Common myeloid progenitor, CD34-positive (primary cell): ENCODE measurements at regions not wholly inside any gene's neighbourhood (a gene's known extent, or its start where the extent isn't known, plus 50 kb on each side); places are given as distances from the start of the nearest gene placed in this dataset.

Source experiments
- CTCF ChIA-PET: fragments of 350-600 bp; sonication (Branson Sonifier 250); formaldehyde crosslinking; loops from one replicate; lab custom pipeline; 2021; ENCODE audit warnings: antibody characterized with exemption; lab: Charles Lee
- POLR2A ChIA-PET: fragments of 350-600 bp; sonication (Branson Sonifier 250); formaldehyde crosslinking; loops from one replicate; lab custom pipeline; 2021; ENCODE audit warnings: antibody characterized with exemption; lab: Charles Lee
- DNase-seq, 3 donors: peaks; one replicate each; pipeline versions ENCODE4 v3.0.0 to v3.0.0-alpha.2; 2013
- H3K27ac ChIP-seq, 2 experiments: 1 replicate in 1 of 2; 2 replicates in 1 of 2; pipeline ENCODE4 v1.7.0; 2013; ENCODE audit warnings: inconsistent platforms in 2 of 2, low read length in 2 of 2, mild to moderate bottlenecking in 2 of 2, low read depth in 1 of 2, moderate library complexity in 1 of 2; ENCODE audit not compliant: severe bottlenecking in 2 of 2, insufficient read depth in 1 of 2, poor library complexity in 1 of 2
- H3K27me3 ChIP-seq, 5 experiments: replicated peaks in 2 of 5; 1 replicate in 3 of 5; 2 replicates in 2 of 5; pipeline versions ENCODE4 v1.6.1 to v1.7.0; 2013; ENCODE audit warnings: low read length in 4 of 5, mild to moderate bottlenecking in 2 of 5, moderate library complexity in 2 of 5, inconsistent platforms in 1 of 5; ENCODE audit not compliant: insufficient read depth in 5 of 5, control insufficient read depth in 4 of 5
- H3K36me3 ChIP-seq, 4 experiments: 1 replicate in 2 of 4; 2 replicates in 2 of 4; pipeline versions ENCODE4 v1.6.1 to v1.7.0; 2013; ENCODE audit warnings: low read length in 3 of 4, control low read depth in 1 of 4, mild to moderate bottlenecking in 1 of 4; ENCODE audit not compliant: control insufficient read depth in 4 of 4, insufficient read depth in 4 of 4
- H3K4me1 ChIP-seq, 4 experiments: 1 replicate in 3 of 4; 2 replicates in 1 of 4; pipeline versions ENCODE4 v1.6.1 to v1.7.1; 2013; ENCODE audit warnings: low read length in 3 of 4, mild to moderate bottlenecking in 3 of 4, control low read depth in 1 of 4, inconsistent platforms in 1 of 4, moderate library complexity in 1 of 4; ENCODE audit not compliant: control insufficient read depth in 4 of 4, insufficient read depth in 4 of 4; ENCODE audit errors: control extremely low read depth in 1 of 4
- H3K4me3 ChIP-seq, 7 experiments: 1 replicate in 4 of 7; 2 replicates in 3 of 7; pipeline versions ENCODE4 v1.5.1 to v1.7.0; 2013; ENCODE audit warnings: mild to moderate bottlenecking in 7 of 7, low read length in 6 of 7, moderate library complexity in 6 of 7, inconsistent platforms in 2 of 7, low read depth in 2 of 7, control low read depth in 1 of 7; ENCODE audit not compliant: insufficient read depth in 4 of 7, control insufficient read depth in 1 of 7; ENCODE audit errors: extremely low read depth in 1 of 7
- H3K9me3 ChIP-seq, 5 experiments: 1 replicate in 4 of 5; 2 replicates in 1 of 5; pipeline versions ENCODE4 v1.6.1 to v1.7.1; 2013; ENCODE audit warnings: low read length in 4 of 5, mild to moderate bottlenecking in 2 of 5, inconsistent platforms in 1 of 5, low read depth in 1 of 5, moderate library complexity in 1 of 5; ENCODE audit not compliant: control insufficient read depth in 4 of 5, insufficient read depth in 2 of 5; ENCODE audit errors: control extremely low read depth in 1 of 5
- WGBS: methylation state at CpG from one replicate; pipeline ENCODE4 v1.1.5; 2013; ENCODE audit not compliant: insufficient coverage; 5-methylcytosine and 5-hydroxymethylcytosine counted together

GRCh38 chr9:89249001-89249400, 62.0 kb upstream of the CKS2 start:
- no peak overlapping the region for H3K27ac ChIP-seq
- H3K4me1 ChIP-seq: no peaks in the 10 kb centered on the region
- H3K27me3 ChIP-seq: peaks cover 0 to 5% (median 3%) of the 10 kb centered on the region in 5 experiments
- H3K36me3 ChIP-seq: no peaks in the 10 kb centered on the region
- DNase-seq: no peak
- peaks cover 0 to 5% (median 0%) of the 10 kb centered on the region in 5 experiments for H3K9me3 ChIP-seq
- CTCF ChIA-PET: no interaction called here
- POLR2A ChIA-PET: no interaction called here
- no peak overlapping the region for H3K4me3 ChIP-seq
- 100% methylated on average over 1 of the region's 3 CpGs for WGBS

- CTCF ChIA-PET: interaction anchor here (0.6 kb wide), 1 partner anchor 22 kb away, joined by 3 read pairs; no protein-coding TSS in a partner anchor
- Histone ChIP-seq H3K36me3 (no peaks in the 10 kb centered on the region), H3K27ac (no peak overlapping the region), H3K9me3 (peaks cover 0 to 6% (median 0%) of the 10 kb centered on the region in 5 experiments), H3K4me3 (no peak overlapping the region), H3K27me3 (peaks cover 0 to 4% (median 1%) of the 10 kb centered on the region in 5 experiments), H3K4me1 (no peaks in the 10 kb centered on the region)
- no peak for DNase-seq
- WGBS: 95% methylated on average over 3 of the region's 8 CpGs
- POLR2A ChIA-PET: no interaction called here
Measured at GRCh38 chr9:89252651-89253267, 58.2 kb upstream of the CKS2 start.

GRCh38 chr9:89254058-89254772, 56.8 kb upstream of the CKS2 start:
- POLR2A ChIA-PET: no interaction called here
- H3K36me3 ChIP-seq: no peaks in the 10 kb centered on the region
- H3K27me3 ChIP-seq: peaks cover 0 to 4% (median 1%) of the 10 kb centered on the region in 5 experiments
- DNase-seq: no peak
- H3K4me3 ChIP-seq: no peak overlapping the region
- no peaks in the 10 kb centered on the region for H3K4me1 ChIP-seq
- H3K9me3 ChIP-seq: peaks cover 0 to 7% (median 0%) of the 10 kb centered on the region in 5 experiments
- H3K27ac ChIP-seq: no peak overlapping the region
- CTCF ChIA-PET: no interaction called here
- WGBS: 80% methylated on average over 5 of the region's 14 CpGs

GRCh38 chr9:89254773-89255125, 56.2 kb upstream of the CKS2 start:
- CTCF ChIA-PET: no interaction called here
- POLR2A ChIA-PET: no interaction called here

GRCh38 chr9:89256225-89256624, 54.8 kb upstream of the CKS2 start:
- ChIA-PET POLR2A (no interaction called here), CTCF (no interaction called here)
- Histone ChIP-seq H3K27me3 (peaks cover 0 to 3% (median 0%) of the 10 kb centered on the region in 5 experiments), H3K9me3 (peaks cover 0 to 7% (median 0%) of the 10 kb centered on the region in 5 experiments), H3K4me1 (no peaks in the 10 kb centered on the region), H3K4me3 (no peak overlapping the region), H3K36me3 (no peaks in the 10 kb centered on the region), H3K27ac (no peak overlapping the region)
- no peak for DNase-seq
- WGBS: 98% methylated on average over 4 of the region's 8 CpGs

More at GRCh38 chr9:89254773-89255125, 56.2 kb upstream of the CKS2 start:
- Histone ChIP-seq H3K27me3 (peaks cover 0 to 3% (median 1%) of the 10 kb centered on the region in 5 experiments), H3K27ac (no peak overlapping the region), H3K4me3 (no peak overlapping the region), H3K36me3 (no peaks in the 10 kb centered on the region), H3K4me1 (no peaks in the 10 kb centered on the region), H3K9me3 (peaks cover 0 to 7% (median 0%) of the 10 kb centered on the region in 5 experiments)
- 95% methylated on average over 4 of the region's 8 CpGs for WGBS
- DNase-seq: peak in 2 of 3 donors; percentile 4 to 18

GRCh38 chr9:89256642-89257041, 54.4 kb upstream of the CKS2 start:
- ChIA-PET POLR2A (no interaction called here), CTCF (no interaction called here)
- no peaks in the 10 kb centered on the region for H3K4me1 ChIP-seq
- no peak for DNase-seq
- 94% methylated on average over 6 of the region's 8 CpGs for WGBS
- no peaks in the 10 kb centered on the region for H3K36me3 ChIP-seq
- H3K27ac ChIP-seq: no peak overlapping the region
- H3K4me3 ChIP-seq: no peak overlapping the region
- peaks cover 0 to 7% (median 0%) of the 10 kb centered on the region in 5 experiments for H3K9me3 ChIP-seq
- peaks cover 0 to 3% (median 0%) of the 10 kb centered on the region in 5 experiments for H3K27me3 ChIP-seq

GRCh38 chr9:89260525-89260924, 50.5 kb upstream of the CKS2 start:
- H3K36me3 ChIP-seq: no peaks in the 10 kb centered on the region
- WGBS: no CpG with 5 or more reads among the region's 2 CpGs
- POLR2A ChIA-PET: no interaction called here

More at GRCh38 chr9:89260525-89260924, 50.5 kb upstream of the CKS2 start:
- CTCF ChIA-PET: no interaction called here
- Histone ChIP-seq H3K4me1 (no peaks in the 10 kb centered on the region), H3K9me3 (peaks cover 0 to 4% (median 0%) of the 10 kb centered on the region in 5 experiments), H3K27me3 (peaks cover 0 to 3% (median 0%) of the 10 kb centered on the region in 5 experiments), H3K4me3 (no peak overlapping the region), H3K27ac (no peak overlapping the region)
- DNase-seq: no peak
